HG03521 (cell line): ENCODE measurements at regions not wholly inside any gene's neighbourhood (a gene's known extent, or its start where the extent isn't known, plus 50 kb on each side); places are given as distances from the start of the nearest gene placed in this dataset.

ENCODE experiments used
- ATAC-seq: cut with Tn5 transposase; IDR thresholded peaks from one replicate; pipeline ENCODE4 v1.9.1; 2021; ENCODE audit warnings: mild to moderate bottlenecking, moderate library complexity; ENCODE audit not compliant: unreplicated experiment

DNA sequence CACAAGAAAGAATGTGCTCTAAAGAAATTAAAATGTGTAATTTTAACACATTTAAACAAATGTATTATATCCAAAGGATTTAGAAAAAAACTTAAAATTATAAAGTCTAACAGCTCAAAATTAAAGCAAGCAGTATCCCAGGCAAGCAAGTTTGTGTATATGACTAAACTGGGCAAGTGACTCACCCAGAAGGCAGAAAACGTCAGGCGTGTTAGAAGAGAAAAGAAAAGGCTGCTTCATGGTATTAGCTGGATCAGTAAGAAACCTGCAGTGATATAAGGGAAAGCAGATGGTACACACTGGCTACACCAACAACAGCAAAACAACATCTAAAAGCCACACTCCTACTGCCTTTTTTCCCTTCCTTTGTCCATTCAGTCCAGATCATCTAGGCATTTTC, 250.6 kb upstream of the NDST3 start:
- no peak for ATAC-seq

DNA sequence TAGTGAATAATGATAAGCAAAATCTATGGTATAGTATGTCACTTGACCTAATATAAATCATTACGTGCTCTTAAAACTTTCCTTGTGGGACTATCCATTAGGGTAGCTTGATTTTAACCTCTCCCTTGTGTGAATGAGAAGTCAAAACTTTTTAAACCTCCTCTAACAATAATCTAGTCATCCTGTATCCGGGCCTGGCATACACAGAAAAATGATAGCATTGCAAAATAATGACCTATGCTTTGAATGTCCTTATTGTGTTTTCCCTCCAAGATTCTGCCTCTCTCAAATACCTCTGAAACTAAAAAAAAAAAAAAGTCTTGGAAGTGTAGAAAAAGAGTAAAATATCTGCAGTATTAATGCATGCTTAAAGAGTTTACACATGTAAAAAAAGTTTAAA, 250.0 kb upstream of the NDST3 start:
- no peak for ATAC-seq

- ATAC-seq = no peak
Measured at GRCh38 chr4:117786566-117786965, 247.7 kb upstream of the NDST3 start.

GRCh38 chr4:117793845-117794480, 240.3 kb upstream of the NDST3 start:
- ATAC-seq = no peak

- no peak for ATAC-seq
Measured at GRCh38 chr4:117796677-117797076, 237.6 kb upstream of the NDST3 start.

GRCh38 chr4:117800636-117801035, 233.7 kb upstream of the NDST3 start:
- no peak for ATAC-seq

DNA sequence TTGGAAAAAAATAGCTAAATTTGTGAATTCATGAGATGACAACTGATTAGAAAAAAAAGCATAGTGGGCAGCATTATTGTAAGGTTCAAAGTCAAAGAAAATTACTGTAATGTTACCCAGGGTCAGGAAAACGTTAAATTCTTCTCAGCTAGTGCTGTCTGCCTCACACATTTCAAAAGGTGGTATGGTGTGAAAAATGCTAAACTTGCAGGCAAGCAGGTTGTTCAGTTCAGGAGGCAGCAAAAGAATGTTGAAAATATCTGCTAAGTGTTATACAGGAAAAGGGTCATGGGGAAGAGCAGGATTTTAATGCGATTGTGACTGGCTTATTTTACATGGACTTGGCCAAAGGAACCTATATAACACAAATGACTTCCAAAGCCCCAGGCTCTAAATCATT, 232.5 kb upstream of the NDST3 start:
- no peak for ATAC-seq

GRCh38 chr4:117811731-117812130, 222.6 kb upstream of the NDST3 start:
- no peak for ATAC-seq

GRCh38 chr4:117814277-117815246, 219.7 kb upstream of the NDST3 start:
- no peak for ATAC-seq

DNA sequence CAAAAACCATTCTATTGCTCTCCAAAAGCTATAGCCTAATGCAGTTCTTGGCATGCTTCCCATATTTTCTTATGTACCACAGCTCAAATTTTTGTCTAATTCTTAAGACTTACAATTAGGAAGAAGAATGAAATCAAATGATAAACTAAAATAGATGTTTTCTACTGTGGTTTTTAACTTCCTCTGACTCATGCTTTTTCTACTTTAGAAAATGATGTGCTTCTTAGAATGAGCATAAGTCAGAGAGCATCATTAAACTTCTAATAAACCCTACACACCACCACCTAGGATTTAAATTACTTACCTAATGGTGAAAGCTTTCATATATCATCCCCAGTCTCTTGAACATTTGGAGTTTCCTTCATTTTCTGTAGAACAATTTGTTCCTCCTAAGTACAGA, 217.0 kb upstream of the NDST3 start:
- no peak for ATAC-seq

DNA sequence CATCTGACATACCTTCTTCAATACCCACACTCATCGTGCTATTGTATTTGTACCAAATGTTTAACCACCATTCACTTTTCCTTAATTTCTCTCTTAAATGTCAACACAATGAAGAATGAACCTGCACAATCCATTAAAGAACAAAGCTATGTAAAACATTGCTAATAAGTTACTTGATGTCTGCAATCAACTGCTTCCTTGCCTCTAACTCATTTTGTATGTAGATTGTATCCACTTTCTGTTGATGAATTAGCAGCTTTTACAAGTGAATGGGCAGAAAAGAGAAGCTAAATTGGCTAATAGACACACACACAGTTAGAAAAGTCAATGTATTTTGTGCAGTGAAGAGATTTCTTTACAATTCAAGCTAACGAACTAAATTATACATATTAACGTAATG, 212.5 kb upstream of the NDST3 start:
- no peak for ATAC-seq

DNA sequence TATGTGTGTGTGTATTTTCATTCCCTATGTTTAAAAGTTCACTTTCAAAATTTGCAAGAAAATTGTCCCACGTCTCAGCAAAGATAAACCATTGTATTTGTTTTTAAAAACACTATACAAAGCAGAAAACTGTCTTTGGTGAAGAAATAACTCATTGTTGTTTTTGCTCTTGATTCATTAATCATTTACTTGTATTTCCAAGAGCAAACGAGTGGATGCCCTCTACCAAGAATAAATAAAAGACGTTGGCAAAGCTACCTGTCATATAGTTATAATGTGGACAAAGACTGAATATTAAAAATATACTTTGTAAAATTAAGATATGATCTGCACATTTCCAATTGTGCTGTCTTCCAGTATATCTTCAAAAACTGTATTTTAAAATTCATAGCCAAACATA, 210.9 kb upstream of the NDST3 start:
- ATAC-seq = no peak

DNA sequence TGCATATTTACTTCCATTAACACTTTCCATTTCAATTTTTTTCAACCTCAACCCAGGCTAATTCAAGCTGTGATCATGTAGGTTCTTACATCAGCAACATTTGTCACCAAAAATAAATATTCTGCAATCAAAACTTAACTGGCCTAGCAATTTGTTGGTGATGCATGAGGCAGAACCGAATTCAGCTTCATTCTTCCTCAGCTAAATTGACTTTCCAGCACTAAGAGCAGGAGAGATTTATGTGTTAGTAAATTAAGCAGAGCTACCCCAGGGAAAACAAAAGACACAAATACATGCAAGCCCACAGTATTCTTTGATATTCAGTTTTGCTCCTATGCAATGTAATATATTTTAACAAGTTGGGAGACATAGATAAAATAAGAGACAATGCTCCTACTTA, 208.7 kb upstream of the NDST3 start:
- no peak for ATAC-seq

DNA sequence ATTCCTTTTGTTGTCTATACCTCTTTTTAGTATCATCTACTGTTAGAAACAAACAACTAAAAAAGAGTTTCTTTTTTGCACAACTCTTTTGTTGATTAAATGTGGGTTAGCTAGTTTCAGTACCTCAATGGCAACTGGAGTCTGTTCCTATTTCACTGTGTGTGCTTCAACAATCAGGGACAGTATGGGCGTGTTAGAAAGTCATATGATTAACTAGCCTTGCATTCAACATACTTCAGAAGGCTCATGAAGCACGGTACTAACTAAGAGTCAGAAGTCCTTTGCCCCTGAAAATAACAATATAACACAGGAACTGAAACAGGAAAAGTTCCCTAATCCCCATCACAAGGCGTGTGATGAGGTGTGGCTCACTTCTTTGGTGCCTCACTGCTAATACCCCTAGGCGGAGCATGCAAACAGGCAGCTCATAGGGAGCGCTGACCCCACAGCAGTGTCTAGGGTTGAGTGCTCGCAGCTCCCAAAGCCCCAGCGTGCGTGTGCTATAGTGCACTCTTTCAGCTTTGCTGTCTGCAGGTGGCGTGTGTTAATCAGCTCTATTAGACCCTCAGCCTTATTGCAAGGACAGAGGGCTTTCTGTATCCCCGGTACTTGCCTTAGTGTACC, 203.1 kb upstream of the NDST3 start:
- ATAC-seq = no peak

DNA sequence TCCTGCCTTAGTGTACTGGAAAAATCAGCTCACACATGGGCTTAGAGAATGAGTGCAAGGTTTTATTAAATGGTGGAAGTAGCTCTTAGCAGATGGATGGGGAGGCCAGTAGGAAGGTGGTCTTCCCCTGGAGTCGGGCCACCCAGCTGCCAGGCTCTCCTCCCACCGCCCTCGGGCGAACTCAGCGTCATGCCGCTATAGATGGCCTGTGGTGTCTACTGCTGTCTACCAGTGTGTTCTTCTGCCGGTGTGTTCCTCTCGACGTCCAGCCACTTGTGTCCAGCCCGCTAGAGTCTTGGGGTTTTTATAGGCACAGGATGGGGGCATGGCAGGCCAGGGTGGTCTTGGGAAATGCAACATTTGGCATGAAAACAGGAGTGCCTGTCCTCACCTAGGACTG, 198.7 kb upstream of the NDST3 start:
- ATAC-seq = no peak

- no peak for ATAC-seq
Measured at GRCh38 chr4:117844594-117844993, 189.7 kb upstream of the NDST3 start.

DNA sequence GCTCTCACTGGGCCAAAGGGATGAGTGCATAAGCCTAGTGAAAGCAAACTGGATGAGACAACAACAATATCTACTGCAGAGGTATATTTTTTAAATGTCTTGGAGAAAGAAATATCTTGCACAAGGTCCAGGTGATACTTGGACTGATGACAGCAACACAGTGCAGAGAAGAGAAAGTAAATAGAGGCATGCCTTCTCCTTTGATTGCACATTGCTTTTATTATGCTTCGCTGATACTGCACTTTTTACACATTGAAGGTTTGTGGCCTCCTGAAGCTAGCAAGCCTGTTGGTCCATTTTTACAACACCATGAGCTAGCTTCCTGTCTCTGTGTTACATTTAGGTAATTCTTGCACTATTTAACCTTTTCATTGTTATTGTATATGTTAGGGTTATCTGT, 189.0 kb upstream of the NDST3 start:
- no peak for ATAC-seq

DNA sequence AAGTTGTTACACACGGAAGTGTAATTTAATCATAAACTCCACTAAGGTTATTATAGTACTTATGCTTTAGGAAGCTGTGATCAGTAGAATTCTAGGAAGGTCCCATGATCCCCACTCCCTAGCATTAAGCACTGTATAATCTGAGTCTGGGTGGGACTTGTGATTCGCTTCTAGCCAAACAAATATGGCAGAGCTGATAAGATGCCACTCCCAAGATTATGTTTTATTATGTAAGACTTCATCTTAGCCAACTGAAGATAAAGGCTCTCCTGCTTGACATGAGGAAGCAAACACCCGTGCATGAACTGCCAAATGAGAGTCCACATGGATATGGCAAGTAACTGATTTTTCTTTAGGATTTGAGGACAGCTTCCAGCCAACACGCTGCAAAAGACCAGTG, 186.4 kb upstream of the NDST3 start:
- no peak for ATAC-seq

GRCh38 chr4:117868201-117868600, 166.1 kb upstream of the NDST3 start:
- no peak for ATAC-seq

- ATAC-seq = no peak
Measured at GRCh38 chr4:117873779-117874178, 160.5 kb upstream of the NDST3 start.

- no peak for ATAC-seq
Measured at GRCh38 chr4:117874216-117874615, 160.1 kb upstream of the NDST3 start.

GRCh38 chr4:117889978-117890377, 144.3 kb upstream of the NDST3 start:
- ATAC-seq = no peak
